ENCODE measurements at regions not wholly inside any gene's neighbourhood (a gene's known extent, or its start where the extent isn't known, plus 50 kb on each side); places are given as distances from the start of the nearest gene placed in this dataset.
"Not testable (repeated sequence)": the region's sequence is repeated elsewhere in the genome, so short reads cannot be mapped to it uniquely, and the experiment has no call there.

GRCh38 chr22:11131178-11131577, 4396.8 kb upstream of the OR11H1 start:
- DNase-seq (ENCODE audit: low spot score): peak; percentile 18
- ATAC-seq; H3K4me3 Mint-ChIP-seq; H3K36me3 Mint-ChIP-seq; H3K4me1 Mint-ChIP-seq (ENCODE audit: low read depth in 2 of 2); H3K27ac Mint-ChIP-seq; H3K9me3 Mint-ChIP-seq; H3K27me3 Mint-ChIP-seq: not testable (repeated sequence)
